ENCODE measurements at regions not wholly inside any gene's neighbourhood (a gene's known extent, or its start where the extent isn't known, plus 50 kb on each side); places are given as distances from the start of the nearest gene placed in this dataset.
A peak's percentile ranks its signal among the peaks of the same experiment; 100 is the strongest.
"Not testable (repeated sequence)": the region's sequence is repeated elsewhere in the genome, so short reads cannot be mapped to it uniquely, and the experiment has no call there.

- DNase-seq = no peak
- peaks cover 29% of the 10 kb centered on the region for H3K4me1 ChIP-seq (ENCODE audit: control insufficient read depth, insufficient read depth, low read length)
- H3K27ac ChIP-seq (ENCODE audit: low read length) = no peak overlapping the region
- WGBS (ENCODE audit: insufficient coverage) = 82% methylated on average over 11 of the region's 12 CpGs
- no peaks in the 10 kb centered on the region for H3K9me3 ChIP-seq (replicated peaks; ENCODE audit: control insufficient read depth, low read depth, low read length)
- no peaks in the 10 kb centered on the region for H3K27me3 ChIP-seq (ENCODE audit: control insufficient read depth, insufficient read depth, low read length)
- H3K4me3 ChIP-seq (ENCODE audit: low read length) = no peak overlapping the region
- no peaks in the 10 kb centered on the region for H3K36me3 ChIP-seq (ENCODE audit: control insufficient read depth, insufficient read depth, low read length)
These were observed 89.7 kb downstream of the NPIPB11 start for GRCh38 chr16:29316761-29317183.

- H3K27ac ChIP-seq (ENCODE audit: low read length) = no peak overlapping the region
- H3K36me3 ChIP-seq (ENCODE audit: control insufficient read depth, insufficient read depth, low read length) = no peaks in the 10 kb centered on the region
- no peak for DNase-seq
- H3K4me1 ChIP-seq (ENCODE audit: control insufficient read depth, insufficient read depth, low read length) = peaks cover 29% of the 10 kb centered on the region
- H3K9me3 ChIP-seq (replicated peaks; ENCODE audit: control insufficient read depth, low read depth, low read length) = no peaks in the 10 kb centered on the region
- H3K4me3 ChIP-seq (ENCODE audit: low read length) = no peak overlapping the region
- no peaks in the 10 kb centered on the region for H3K27me3 ChIP-seq (ENCODE audit: control insufficient read depth, insufficient read depth, low read length)
- WGBS (ENCODE audit: insufficient coverage) = 62% methylated on average over 10 of the region's 12 CpGs
These were observed 90.5 kb downstream of the NPIPB11 start for GRCh38 chr16:29315916-29316517.

- peaks cover 32% of the 10 kb centered on the region for H3K4me1 ChIP-seq (ENCODE audit: control insufficient read depth, insufficient read depth, low read length)
These were observed 91.5 kb downstream of the NPIPB11 start for GRCh38 chr16:29315046-29315445.

GRCh38 chr16:29314292-29314934 is 92.1 kb downstream of the NPIPB11 start:
- H3K4me1 ChIP-seq (ENCODE audit: control insufficient read depth, insufficient read depth, low read length) = peaks cover 32% of the 10 kb centered on the region

More at GRCh38 chr16:29315046-29315445, 91.5 kb downstream of the NPIPB11 start:
- 67% methylated on average over 1 of the region's 5 CpGs for WGBS (ENCODE audit: insufficient coverage)
- Histone ChIP-seq H3K36me3 (ENCODE audit: control insufficient read depth, insufficient read depth, low read length) (no peaks in the 10 kb centered on the region), H3K27ac (ENCODE audit: low read length) (no peak overlapping the region), H3K27me3 (ENCODE audit: control insufficient read depth, insufficient read depth, low read length) (no peaks in the 10 kb centered on the region), H3K9me3 (replicated peaks; ENCODE audit: control insufficient read depth, low read depth, low read length) (no peaks in the 10 kb centered on the region), H3K4me3 (ENCODE audit: low read length) (no peak overlapping the region)
- DNase-seq = no peak

GRCh38 chr16:29313559-29314048 is 92.9 kb downstream of the NPIPB11 start:
- Histone ChIP-seq H3K4me3 (ENCODE audit: low read length) (no peak overlapping the region), H3K36me3 (ENCODE audit: control insufficient read depth, insufficient read depth, low read length) (no peaks in the 10 kb centered on the region), H3K4me1 (ENCODE audit: control insufficient read depth, insufficient read depth, low read length) (peaks cover 30% of the 10 kb centered on the region), H3K27ac (ENCODE audit: low read length) (no peak overlapping the region), H3K27me3 (ENCODE audit: control insufficient read depth, insufficient read depth, low read length) (no peaks in the 10 kb centered on the region), H3K9me3 (replicated peaks; ENCODE audit: control insufficient read depth, low read depth, low read length) (no peaks in the 10 kb centered on the region)
- WGBS (ENCODE audit: insufficient coverage) = 55% methylated on average over 8 of the region's 9 CpGs
- no peak for DNase-seq

More at GRCh38 chr16:29314292-29314934, 92.1 kb downstream of the NPIPB11 start:
- H3K4me3 ChIP-seq (ENCODE audit: low read length) = no peak overlapping the region
- no peak overlapping the region for H3K27ac ChIP-seq (ENCODE audit: low read length)
- no peaks in the 10 kb centered on the region for H3K27me3 ChIP-seq (ENCODE audit: control insufficient read depth, insufficient read depth, low read length)
- no peak for DNase-seq
- H3K9me3 ChIP-seq (replicated peaks; ENCODE audit: control insufficient read depth, low read depth, low read length) = no peaks in the 10 kb centered on the region
- no peaks in the 10 kb centered on the region for H3K36me3 ChIP-seq (ENCODE audit: control insufficient read depth, insufficient read depth, low read length)
- whole genome bisulfite sequencing (ENCODE audit: insufficient coverage) = 89% methylated on average over 15 of the region's 20 CpGs

GRCh38 chr16:29312835-29313558 is 93.5 kb downstream of the NPIPB11 start:
- no peaks in the 10 kb centered on the region for H3K27me3 ChIP-seq (ENCODE audit: control insufficient read depth, insufficient read depth, low read length)
- DNase-seq = peak; percentile 51
- H3K36me3 ChIP-seq (ENCODE audit: control insufficient read depth, insufficient read depth, low read length) = no peaks in the 10 kb centered on the region
- H3K27ac ChIP-seq (ENCODE audit: low read length) = no peak overlapping the region
- H3K9me3 ChIP-seq (replicated peaks; ENCODE audit: control insufficient read depth, low read depth, low read length) = no peaks in the 10 kb centered on the region
- no peak overlapping the region for H3K4me3 ChIP-seq (ENCODE audit: low read length)
- peaks cover 27% of the 10 kb centered on the region for H3K4me1 ChIP-seq (ENCODE audit: control insufficient read depth, insufficient read depth, low read length)
- 42% methylated on average over 28 of the region's 33 CpGs for WGBS (ENCODE audit: insufficient coverage)

GRCh38 chr16:29312345-29312675 is 94.2 kb downstream of the NPIPB11 start:
- H3K27ac ChIP-seq (ENCODE audit: low read length); H3K36me3 ChIP-seq (ENCODE audit: control insufficient read depth, insufficient read depth, low read length); H3K4me3 ChIP-seq (ENCODE audit: low read length); H3K27me3 ChIP-seq (ENCODE audit: control insufficient read depth, insufficient read depth, low read length); DNase-seq; H3K9me3 ChIP-seq (replicated peaks; ENCODE audit: control insufficient read depth, low read depth, low read length): not testable (repeated sequence)
- H3K4me1 ChIP-seq (ENCODE audit: control insufficient read depth, insufficient read depth, low read length) = peaks cover 31% of the 10 kb centered on the region
- WGBS (ENCODE audit: insufficient coverage) = 92% methylated on average over 18 of the region's 18 CpGs

GRCh38 chr16:29311461-29312344 is 94.8 kb downstream of the NPIPB11 start:
- no peak overlapping the region for H3K27ac ChIP-seq (ENCODE audit: low read length)

GRCh38 chr16:29310852-29311314 is 95.6 kb downstream of the NPIPB11 start:
- Histone ChIP-seq H3K36me3 (ENCODE audit: control insufficient read depth, insufficient read depth, low read length) (no peaks in the 10 kb centered on the region), H3K4me3 (ENCODE audit: low read length) (no peak overlapping the region), H3K4me1 (ENCODE audit: control insufficient read depth, insufficient read depth, low read length) (peaks cover 21% of the 10 kb centered on the region), H3K27me3 (ENCODE audit: control insufficient read depth, insufficient read depth, low read length) (no peaks in the 10 kb centered on the region), H3K27ac (ENCODE audit: low read length) (peak overlapping the region; percentile 20), H3K9me3 (replicated peaks; ENCODE audit: control insufficient read depth, low read depth, low read length) (no peaks in the 10 kb centered on the region)
- no peak for DNase-seq
- 74% methylated on average over 11 of the region's 11 CpGs for WGBS (ENCODE audit: insufficient coverage)

More at GRCh38 chr16:29311461-29312344, 94.8 kb downstream of the NPIPB11 start:
- no peaks in the 10 kb centered on the region for H3K36me3 ChIP-seq (ENCODE audit: control insufficient read depth, insufficient read depth, low read length)
- H3K4me1 ChIP-seq (ENCODE audit: control insufficient read depth, insufficient read depth, low read length) = peaks cover 26% of the 10 kb centered on the region
- no peaks in the 10 kb centered on the region for H3K9me3 ChIP-seq (replicated peaks; ENCODE audit: control insufficient read depth, low read depth, low read length)
- no peak overlapping the region for H3K4me3 ChIP-seq (ENCODE audit: low read length)
- no peak for DNase-seq
- H3K27me3 ChIP-seq (ENCODE audit: control insufficient read depth, insufficient read depth, low read length) = no peaks in the 10 kb centered on the region
- 91% methylated on average over 18 of the region's 20 CpGs for WGBS (ENCODE audit: insufficient coverage)

Measured in muscle of leg (tissue), 3 donors.